ENCODE measurements at regions not wholly inside any gene's neighbourhood (a gene's known extent, or its start where the extent isn't known, plus 50 kb on each side); places are given as distances from the start of the nearest gene placed in this dataset.
A peak's percentile ranks its signal among the peaks of the same experiment; 100 is the strongest.

GRCh38 chr6:26254724-26255123 lies 110.3 kb upstream of the BTN3A2 start:
- no peak overlapping the region for H3K4me3 ChIP-seq (ENCODE audit: low read depth, low read length)

GRCh38 chr6:26257272-26257671 lies 107.7 kb upstream of the BTN3A2 start:
- no peak overlapping the region for H3K4me3 ChIP-seq (ENCODE audit: low read depth, low read length)

DNA sequence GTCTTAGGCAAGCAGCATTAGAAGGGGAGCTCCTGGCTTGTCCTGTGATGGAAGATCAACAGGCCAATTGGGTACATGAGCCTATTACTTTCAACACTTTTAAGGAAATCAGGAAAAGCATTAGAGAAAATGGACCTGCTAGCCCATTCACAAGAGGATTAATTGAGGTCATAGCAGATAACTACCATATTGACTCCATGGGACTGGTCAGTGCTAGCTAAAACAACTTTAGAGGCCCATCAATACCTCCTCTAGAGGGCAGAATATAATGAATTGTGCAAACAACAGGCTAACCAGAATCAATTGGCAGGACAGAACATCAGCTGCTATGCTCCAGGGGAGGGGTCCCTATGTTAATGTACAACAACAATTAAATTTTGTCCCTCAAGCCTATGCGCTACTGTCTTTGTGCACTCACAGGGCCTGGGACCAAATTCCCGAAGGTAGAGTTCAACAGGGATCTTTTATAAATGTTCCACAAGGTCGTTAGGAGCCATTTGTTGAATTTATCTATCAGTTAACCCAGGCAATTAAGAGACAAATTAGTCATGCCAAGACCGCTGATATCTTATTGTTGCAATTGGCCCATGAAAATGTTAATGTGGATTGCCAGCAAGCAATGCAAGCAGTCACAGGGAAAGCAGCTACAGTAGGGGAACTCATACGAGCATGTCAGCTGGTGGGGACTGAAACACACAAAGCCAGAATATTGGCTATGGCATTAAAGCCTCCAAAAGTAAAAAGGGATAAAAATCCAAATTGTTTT lies 106.6 kb upstream of the BTN3A2 start:
- no peak overlapping the region for H3K4me3 ChIP-seq (ENCODE audit: low read depth, low read length)

- H3K4me3 ChIP-seq (ENCODE audit: low read depth, low read length) = no peak overlapping the region
Measured at GRCh38 chr6:26260110-26260637, 104.8 kb upstream of the BTN3A2 start.

DNA sequence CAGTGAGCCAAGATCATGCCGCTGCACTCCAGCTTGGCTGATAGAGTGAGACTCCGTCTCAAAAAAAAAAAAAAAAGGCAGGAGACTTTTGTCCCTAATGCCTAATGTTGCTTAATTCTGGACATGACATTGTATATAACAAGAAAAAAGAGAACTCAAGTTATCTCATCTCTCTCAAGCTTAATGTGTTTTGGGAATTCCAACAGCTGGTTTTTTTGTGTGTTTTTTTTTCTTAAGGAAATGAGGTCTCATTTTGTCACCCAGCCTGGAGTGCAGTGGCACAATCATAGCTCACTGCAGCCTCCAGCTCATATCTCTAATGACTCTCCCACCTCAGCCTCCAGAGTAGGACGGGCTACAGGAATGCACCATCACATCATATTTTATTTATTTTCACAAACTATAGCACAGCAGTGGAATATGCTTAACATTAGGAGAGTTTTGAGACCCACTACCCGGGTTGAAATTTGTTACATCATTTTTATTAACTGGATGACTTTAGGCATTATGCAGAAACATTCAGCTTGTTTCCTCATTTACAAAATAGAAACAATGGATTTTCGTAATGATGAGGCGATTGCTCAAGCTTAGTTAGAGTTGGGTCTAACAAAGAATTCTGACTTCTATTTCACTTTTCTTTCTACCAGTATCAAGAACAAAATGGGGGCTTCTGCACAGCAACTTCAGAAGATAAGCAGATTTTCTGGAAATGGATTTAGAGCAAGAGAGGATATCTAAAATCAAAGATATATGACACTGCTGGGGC lies 104.1 kb upstream of the BTN3A2 start:
- H3K4me3 ChIP-seq (ENCODE audit: low read depth, low read length) = no peak overlapping the region

- no peak overlapping the region for H3K4me3 ChIP-seq (ENCODE audit: low read depth, low read length)
Measured at GRCh38 chr6:26264547-26264946, 100.5 kb upstream of the BTN3A2 start.

- H3K4me3 ChIP-seq (ENCODE audit: low read depth, low read length) = no peak overlapping the region
Measured at GRCh38 chr6:26267083-26267589, 97.9 kb upstream of the BTN3A2 start.

GRCh38 chr6:26268659-26269402 lies 96.2 kb upstream of the BTN3A2 start:
- H3K4me3 ChIP-seq (ENCODE audit: low read depth, low read length) = no peak overlapping the region

DNA sequence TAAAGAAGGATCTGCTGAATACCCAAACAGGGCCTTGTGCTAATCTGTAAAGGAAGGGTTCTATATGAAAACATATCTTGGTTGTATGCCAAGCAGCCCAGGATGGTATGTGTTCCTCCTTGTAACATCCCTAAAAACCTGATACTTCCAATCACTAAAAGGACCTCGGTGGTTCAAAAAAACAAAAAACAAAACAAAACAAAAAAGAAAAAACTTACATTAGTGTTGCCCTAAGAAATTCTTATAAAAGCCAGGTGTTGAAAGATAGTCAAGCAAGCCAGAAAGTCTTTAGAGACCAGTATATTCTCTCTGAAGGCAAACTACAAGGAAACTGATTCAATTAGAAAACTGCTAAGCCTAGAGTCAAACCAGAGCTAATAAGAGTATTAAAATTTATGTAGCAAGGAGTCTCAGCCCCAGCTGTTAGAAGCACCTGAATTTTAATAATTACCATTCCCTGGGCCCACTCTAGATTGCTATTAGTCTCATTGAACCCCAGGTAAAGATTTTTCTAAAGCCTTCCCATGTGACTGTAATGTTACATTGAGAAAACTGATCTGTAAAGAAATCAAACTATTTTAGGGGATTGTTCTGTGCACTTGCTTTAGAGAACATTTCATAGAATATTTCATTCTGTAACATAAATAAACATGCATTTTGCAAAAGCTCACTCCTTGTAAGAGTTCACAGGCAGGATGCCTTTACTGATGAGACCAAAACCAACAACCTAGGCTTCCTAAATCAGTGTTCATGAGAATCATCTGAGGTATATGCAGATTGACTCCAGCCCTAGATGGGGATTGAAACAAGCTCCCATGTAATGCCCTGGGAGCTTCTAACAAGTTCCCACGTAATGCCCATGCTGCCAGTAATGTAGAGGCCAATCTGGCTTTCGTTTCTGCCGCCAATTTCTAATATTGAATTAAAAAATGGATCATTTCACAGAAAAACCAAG lies 95.2 kb upstream of the BTN3A2 start:
- peak overlapping the region; percentile 89 for H3K4me3 ChIP-seq (ENCODE audit: low read depth, low read length)

- peak overlapping the region; percentile 89 for H3K4me3 ChIP-seq (ENCODE audit: low read depth, low read length)
Measured at GRCh38 chr6:26270486-26270861, 94.5 kb upstream of the BTN3A2 start.

GRCh38 chr6:26270903-26271667 lies 93.9 kb upstream of the BTN3A2 start:
- peak overlapping the region; percentile 89 for H3K4me3 ChIP-seq (ENCODE audit: low read depth, low read length)

GRCh38 chr6:26271668-26272024 lies 93.4 kb upstream of the BTN3A2 start:
- peak overlapping the region; percentile 89 for H3K4me3 ChIP-seq (ENCODE audit: low read depth, low read length)

DNA sequence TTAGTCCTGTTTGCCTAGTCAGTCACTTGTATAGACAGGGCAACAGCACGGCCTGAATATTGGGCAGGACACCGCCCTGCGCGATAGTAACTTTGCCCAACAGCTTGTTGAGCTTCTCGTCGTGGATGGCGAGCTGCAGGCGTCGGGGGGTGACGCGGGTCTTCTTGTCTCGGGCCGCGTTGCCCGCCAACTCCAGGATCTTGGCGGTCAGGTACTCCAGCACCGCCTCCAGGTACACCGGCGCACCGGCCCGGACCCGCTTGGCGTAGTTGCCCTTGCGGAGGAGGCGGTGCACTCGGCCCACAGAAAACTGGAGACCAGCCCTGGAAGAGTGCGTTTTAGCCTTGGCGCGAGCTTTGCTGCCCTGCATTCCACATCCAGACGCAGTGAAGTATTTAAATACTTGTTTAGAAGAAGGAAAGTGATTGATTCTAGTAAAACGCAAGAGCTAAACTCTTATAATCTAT lies 92.8 kb upstream of the BTN3A2 start:
- H3K4me3 ChIP-seq (ENCODE audit: low read depth, low read length) = peak overlapping the region; percentile 89

DNA sequence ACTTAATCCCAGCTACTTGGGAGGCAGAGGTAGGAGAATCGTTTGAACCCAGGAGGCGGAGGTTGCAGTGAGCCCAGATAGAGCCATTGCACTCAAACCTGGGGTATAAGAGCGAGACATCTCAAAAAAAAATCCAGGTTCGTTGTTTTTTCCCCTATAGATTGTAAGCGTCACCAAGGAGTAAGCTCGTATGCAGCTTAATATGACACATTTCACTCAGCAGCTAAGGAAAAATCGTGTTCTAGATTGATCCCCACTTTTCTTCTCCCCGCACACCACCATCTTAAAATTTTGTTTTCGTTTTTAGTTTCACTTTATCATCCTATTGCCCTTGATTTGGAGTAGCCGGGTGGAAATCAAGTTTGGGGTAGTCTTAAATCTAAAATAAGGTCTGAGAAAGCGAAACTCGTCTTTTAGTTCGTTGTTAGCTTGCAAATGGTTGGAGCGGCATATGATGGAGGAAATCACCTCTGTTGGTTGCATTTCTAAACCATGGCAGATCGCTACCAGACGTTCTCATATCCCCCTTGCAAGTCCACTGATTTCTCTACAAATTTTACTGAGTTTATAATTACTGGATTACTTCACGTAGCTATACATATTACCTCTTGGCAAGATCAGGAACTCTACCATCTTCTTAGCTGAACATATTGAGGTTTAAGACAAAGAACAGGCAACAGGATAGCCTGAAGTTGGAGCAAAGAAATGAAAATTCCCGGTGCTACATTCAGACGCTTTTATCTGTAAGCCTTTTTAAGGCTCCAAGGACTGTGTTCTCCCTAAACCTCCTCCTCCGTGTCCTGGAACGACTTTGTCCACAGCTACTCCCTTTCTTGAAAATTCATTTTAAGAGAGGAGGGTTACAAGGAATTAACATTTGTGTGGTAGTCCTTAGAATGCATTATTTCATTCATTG lies 91.1 kb upstream of the BTN3A2 start:
- H3K4me3 ChIP-seq (ENCODE audit: low read depth, low read length) = peak overlapping the region; percentile 89

DNA sequence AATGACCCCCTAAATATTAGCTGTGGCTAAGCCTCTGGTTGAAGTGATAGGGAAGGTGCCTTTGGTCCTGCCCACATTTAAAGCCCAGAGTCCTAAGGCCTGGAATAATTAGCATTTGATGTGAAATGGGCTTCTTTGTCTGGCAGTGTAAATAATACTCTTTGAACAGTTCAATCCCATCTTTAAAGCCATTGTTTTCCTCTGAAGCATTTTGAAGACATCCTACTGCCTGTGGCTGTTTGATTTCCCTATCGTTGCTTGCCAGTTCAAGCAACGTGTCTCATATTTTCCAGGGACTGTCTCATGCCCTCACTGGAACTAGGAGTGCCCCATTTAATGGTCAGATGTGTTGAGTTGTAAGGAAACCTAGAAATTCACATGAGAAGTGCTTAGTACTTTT lies 89.3 kb upstream of the BTN3A2 start:
- H3K4me3 ChIP-seq (ENCODE audit: low read depth, low read length) = no peak overlapping the region

- H3K4me3 ChIP-seq (ENCODE audit: low read depth, low read length) = no peak overlapping the region
Measured at GRCh38 chr6:26276841-26277648, 88.0 kb upstream of the BTN3A2 start.

DNA sequence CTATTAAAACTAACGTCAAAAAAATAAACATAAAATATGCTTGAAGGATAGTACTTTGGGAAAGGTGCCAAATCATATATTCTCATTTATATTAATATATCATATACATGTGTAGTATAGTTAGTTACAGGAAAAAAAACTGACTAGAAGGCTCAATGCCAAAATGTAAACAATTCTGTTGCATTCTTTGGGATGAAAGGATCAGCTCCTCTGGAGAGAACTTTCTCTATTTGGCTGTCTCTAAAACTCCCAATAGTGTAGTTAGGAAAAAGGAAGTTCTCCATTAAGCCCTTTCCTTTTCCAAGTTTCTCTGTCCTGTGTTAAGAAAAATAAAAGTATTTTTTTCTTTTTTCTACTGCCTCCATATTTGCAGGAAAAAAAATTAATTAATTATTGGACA lies 86.5 kb upstream of the BTN3A2 start:
- H3K4me3 ChIP-seq (ENCODE audit: low read depth, low read length) = no peak overlapping the region

Measured in iPS-11a (cell line).